Sigmoid colon (tissue), 6 donors: ENCODE measurements at regions not wholly inside any gene's neighbourhood (a gene's known extent, or its start where the extent isn't known, plus 50 kb on each side); places are given as distances from the start of the nearest gene placed in this dataset.

Source experiments
- DNase-seq: peaks from one replicate; pipeline ENCODE4 v3.0.0-alpha.2; 2019
- H3K27ac ChIP-seq, 4 donors: fragments of 200-600 bp; sonication (generic); one replicate each; pipeline ENCODE4 v1.5.1; 2016 to 2019; ENCODE audit warnings: mild to moderate bottlenecking in 1 of 4
- H3K27me3 ChIP-seq, 3 donors: fragments of 200-600 bp; sonication (generic); one replicate each; pipeline ENCODE4 v1.5.1; 2019; ENCODE audit warnings: mild to moderate bottlenecking in 1 of 3
- H3K36me3 ChIP-seq, 4 donors: fragments of 200-600 bp; sonication (generic); one replicate each; pipeline ENCODE4 v1.5.1; 2016 to 2019
- H3K4me1 ChIP-seq, 4 donors: fragments of 200-600 bp; sonication (generic); one replicate each; pipeline ENCODE4 v1.5.1; 2017 to 2019
- H3K4me3 ChIP-seq, 4 donors: fragments of 200-600 bp; sonication (generic); one replicate each; pipeline ENCODE4 v1.5.1; 2017 to 2019; ENCODE audit warnings: mild to moderate bottlenecking in 2 of 4, moderate library complexity in 1 of 4
- H3K9me3 ChIP-seq, 4 donors: fragments of 200-600 bp in 3 of 4; sonication (generic) in 3 of 4; one replicate each; pipeline versions ENCODE4 v1.5.1 to v1.6.1; 2013 to 2019
- CTCF ChIP-seq, 4 experiments: fragments of 450-650 bp in 3 of 4; fragments of 200-600 bp in 1 of 4; IDR thresholded peaks; one replicate each; pipeline ENCODE4 v1.5.1; 2016 to 2019; ENCODE audit warnings: antibody characterized with exemption in 4 of 4, mild to moderate bottlenecking in 3 of 4, moderate library complexity in 2 of 4
- EP300 ChIP-seq, 4 donors: sonication (generic); formaldehyde crosslinking; IDR thresholded peaks; one replicate each; pipeline ENCODE4 v1.6.1; 2017; ENCODE audit warnings: antibody characterized with exemption in 4 of 4
- POLR2A ChIP-seq, 2 donors: fragments of 450-650 bp; IDR thresholded peaks; one replicate each; pipeline ENCODE4 v1.6.1; 2016; ENCODE audit warnings: antibody characterized with exemption in 2 of 2, mild to moderate bottlenecking in 2 of 2, moderate library complexity in 2 of 2
- POLR2AphosphoS5 ChIP-seq, 4 donors: sonication (generic); formaldehyde crosslinking; IDR thresholded peaks; one replicate each; pipeline ENCODE4 v1.6.1; 2017; ENCODE audit warnings: antibody characterized with exemption in 4 of 4
- WGBS, 2 donors: extraction: QIAGEN DNeasy Blood & Tissue Kit; methylation state at CpG; one replicate each; pipeline ENCODE4 v1.1.7; 2013; 5-methylcytosine and 5-hydroxymethylcytosine counted together
- intact Hi-C: fragments of 100-400 bp; cut with DNase I; formaldehyde crosslinking; loops from one replicate; pipeline ENCODE4 v1.15.1; 2023
- donor health status: healthy with polysubstance abuse.
- donor health status: healthy.

GRCh38 chr7:46879783-46880182 is 702.1 kb downstream of the TNS3 start:
- Histone ChIP-seq H3K36me3 (no peaks in the 10 kb centered on the region), H3K4me1 (no peaks in the 10 kb centered on the region), H3K27ac (no peak overlapping the region), H3K27me3 (no peaks in the 10 kb centered on the region), H3K9me3 (no peaks in the 10 kb centered on the region), H3K4me3 (no peak overlapping the region)
- intact Hi-C loops, result no loop called here
- DNase-seq, result no peak
- WGBS, 2 donors, result 50 to 74% methylated on average over 2 of the region's 2 CpGs
- TF ChIP-seq EP300 (IDR thresholded peaks at IDR 0.05) (no peak), POLR2AphosphoS5 (IDR thresholded peaks at IDR 0.05) (no peak), CTCF (IDR thresholded peaks at IDR 0.05) (no peak), POLR2A (IDR thresholded peaks at IDR 0.05) (no peak)

- no peak overlapping the region for H3K4me3 ChIP-seq
- no peaks in the 10 kb centered on the region for H3K4me1 ChIP-seq
- TF ChIP-seq CTCF (IDR thresholded peaks at IDR 0.05) (no peak), POLR2AphosphoS5 (IDR thresholded peaks at IDR 0.05) (no peak), EP300 (IDR thresholded peaks at IDR 0.05) (no peak), POLR2A (IDR thresholded peaks at IDR 0.05) (no peak)
- 78 to 84% methylated on average over 4 of the region's 4 CpGs for WGBS, 2 donors
- no peaks in the 10 kb centered on the region for H3K36me3 ChIP-seq
- no peak overlapping the region for H3K27ac ChIP-seq
- intact Hi-C loops, result no loop called here
- no peak for DNase-seq
- no peaks in the 10 kb centered on the region for H3K9me3 ChIP-seq
- H3K27me3 ChIP-seq, result no peaks in the 10 kb centered on the region
Observed at GRCh38 chr7:46871516-46871915, 710.4 kb downstream of the TNS3 start.

GRCh38 chr7:46864716-46865115 is 717.2 kb downstream of the TNS3 start:
- TF ChIP-seq EP300 (IDR thresholded peaks at IDR 0.05), result no peak
- TF ChIP-seq POLR2AphosphoS5 (IDR thresholded peaks at IDR 0.05), result no peak
- TF ChIP-seq POLR2A (IDR thresholded peaks at IDR 0.05), result no peak
- no peak for TF ChIP-seq CTCF (IDR thresholded peaks at IDR 0.05)
- H3K27ac ChIP-seq, result no peak overlapping the region
- H3K36me3 ChIP-seq, result no peaks in the 10 kb centered on the region
- WGBS, 2 donors, result 41 to 56% methylated on average over 4 of the region's 4 CpGs
- H3K4me3 ChIP-seq, result no peak overlapping the region
- H3K9me3 ChIP-seq, result no peaks in the 10 kb centered on the region
- no peaks in the 10 kb centered on the region for H3K27me3 ChIP-seq
- DNase-seq, result no peak
- H3K4me1 ChIP-seq, result peaks cover 0 to 4% (median 0%) of the 10 kb centered on the region in 4 donors
- intact Hi-C loops, result no loop called here

GRCh38 chr7:46859963-46860475 is 721.9 kb downstream of the TNS3 start:
- Histone ChIP-seq H3K4me1 (peaks cover 0 to 4% (median 0%) of the 10 kb centered on the region in 4 donors), H3K4me3 (no peak overlapping the region), H3K36me3 (no peaks in the 10 kb centered on the region), H3K27ac (no peak overlapping the region), H3K9me3 (no peaks in the 10 kb centered on the region), H3K27me3 (no peaks in the 10 kb centered on the region)
- no peak for DNase-seq
- 57 to 68% methylated on average over 5 to 6 of the region's 6 CpGs for WGBS, 2 donors
- intact Hi-C loops, result no loop called here
- TF ChIP-seq CTCF (IDR thresholded peaks at IDR 0.05), result no peak
- TF ChIP-seq POLR2AphosphoS5 (IDR thresholded peaks at IDR 0.05), result no peak
- no peak for TF ChIP-seq EP300 (IDR thresholded peaks at IDR 0.05)
- TF ChIP-seq POLR2A (IDR thresholded peaks at IDR 0.05), result no peak

- no peak overlapping the region for H3K27ac ChIP-seq
- intact Hi-C loops, result no loop called here
- H3K4me3 ChIP-seq, result no peak overlapping the region
- DNase-seq, result no peak
- H3K36me3 ChIP-seq, result no peaks in the 10 kb centered on the region
- WGBS, 2 donors, result 50 to 68% methylated on average over 4 of the region's 4 CpGs
- no peaks in the 10 kb centered on the region for H3K9me3 ChIP-seq
- H3K4me1 ChIP-seq, result peaks cover 0 to 7% (median 0%) of the 10 kb centered on the region in 4 donors
- TF ChIP-seq CTCF (IDR thresholded peaks at IDR 0.05) (no peak), EP300 (IDR thresholded peaks at IDR 0.05) (no peak), POLR2AphosphoS5 (IDR thresholded peaks at IDR 0.05) (no peak), POLR2A (IDR thresholded peaks at IDR 0.05) (no peak)
- no peaks in the 10 kb centered on the region for H3K27me3 ChIP-seq
Observed at GRCh38 chr7:46855851-46856250, 726.1 kb downstream of the TNS3 start.
